ENCODE measurements at regions not wholly inside any gene's neighbourhood (a gene's known extent, or its start where the extent isn't known, plus 50 kb on each side); places are given as distances from the start of the nearest gene placed in this dataset.

- Histone ChIP-seq H3K4me3 (ENCODE audit: low read depth in 1 of 3, low read length in 3 of 3) (no peak overlapping the region), H3K9me3 (ENCODE audit: control insufficient read depth in 4 of 4, low read length in 3 of 4) (no peaks in the 10 kb centered on the region), H3K27me3 (ENCODE audit: control insufficient read depth in 4 of 4, insufficient read depth in 4 of 4, low read length in 3 of 4) (no peaks in the 10 kb centered on the region), H3K36me3 (ENCODE audit: control insufficient read depth in 4 of 4, insufficient read depth in 3 of 4, low read depth in 1 of 4, low read length in 3 of 4) (no peaks in the 10 kb centered on the region), H3K27ac (ENCODE audit: low read depth in 1 of 2, low read length in 2 of 2) (no peak overlapping the region), H3K9ac (ENCODE audit: low read depth in 1 of 2, low read length in 2 of 2) (no peak overlapping the region), H3K4me1 (ENCODE audit: control insufficient read depth in 4 of 4, insufficient read depth in 4 of 4, low read length in 3 of 4) (no peaks in the 10 kb centered on the region)
- TF ChIP-seq TAF1 (conservative IDR thresholded peaks at IDR 0.05), result no peak
- no peak for TF ChIP-seq SP1 (IDR thresholded peaks at IDR 0.05)
- no peak for TF ChIP-seq GABPA (IDR thresholded peaks at IDR 0.05 in 1 of 2, conservative IDR thresholded peaks at IDR 0.05 in 1 of 2)
- TF ChIP-seq FOXA1 (IDR thresholded peaks at IDR 0.05), result no peak
- no peak for TF ChIP-seq RAD21 (IDR thresholded peaks at IDR 0.05)
- no peak for TF ChIP-seq NR2F2 (IDR thresholded peaks at IDR 0.05)
- no peak for TF ChIP-seq MAX (IDR thresholded peaks at IDR 0.05)
- no peak for TF ChIP-seq HNF4A (conservative IDR thresholded peaks at IDR 0.05)
- no peak for TF ChIP-seq ATF3 (IDR thresholded peaks at IDR 0.05)
- no peak for DNase-seq (ENCODE audit: low spot score)
These were observed 72.3 kb upstream of the PTBP2 start for GRCh38 chr1:96649301-96649700.

GRCh38 chr1:96651517-96651916 is 70.1 kb upstream of the PTBP2 start:
- no peaks in the 10 kb centered on the region for H3K36me3 ChIP-seq (ENCODE audit: control insufficient read depth in 4 of 4, insufficient read depth in 3 of 4, low read depth in 1 of 4, low read length in 3 of 4)
- H3K9me3 ChIP-seq (ENCODE audit: control insufficient read depth in 4 of 4, low read length in 3 of 4), result no peaks in the 10 kb centered on the region
- H3K4me1 ChIP-seq (ENCODE audit: control insufficient read depth in 4 of 4, insufficient read depth in 4 of 4, low read length in 3 of 4), result no peaks in the 10 kb centered on the region
- 75% methylated on average over 5 of the region's 5 CpGs for WGBS
- TF ChIP-seq EGR1 (IDR thresholded peaks at IDR 0.05; ENCODE audit: low read depth in 2 of 2) (no peak), HNF4G (IDR thresholded peaks at IDR 0.05) (no peak), GABPA (IDR thresholded peaks at IDR 0.05 in 1 of 2, conservative IDR thresholded peaks at IDR 0.05 in 1 of 2) (no peak), TAF1 (conservative IDR thresholded peaks at IDR 0.05) (no peak), SP1 (IDR thresholded peaks at IDR 0.05) (no peak), YY1 (IDR thresholded peaks at IDR 0.05) (no peak), CTCF (IDR thresholded peaks at IDR 0.05; ENCODE audit: low read depth, low read length, missing input control) (no peak), HNF4A (conservative IDR thresholded peaks at IDR 0.05) (no peak), NR2F2 (IDR thresholded peaks at IDR 0.05) (no peak), MAX (IDR thresholded peaks at IDR 0.05) (no peak), JUND (IDR thresholded peaks at IDR 0.05) (no peak), FOXA1 (IDR thresholded peaks at IDR 0.05) (no peak), ZBTB33 (IDR thresholded peaks at IDR 0.05) (no peak), REST (IDR thresholded peaks at IDR 0.05) (no peak), ATF3 (IDR thresholded peaks at IDR 0.05) (no peak), RAD21 (IDR thresholded peaks at IDR 0.05) (no peak), FOXA2 (IDR thresholded peaks at IDR 0.05) (no peak)
- no peak overlapping the region for H3K9ac ChIP-seq (ENCODE audit: low read depth in 1 of 2, low read length in 2 of 2)
- no peaks in the 10 kb centered on the region for H3K27me3 ChIP-seq (ENCODE audit: control insufficient read depth in 4 of 4, insufficient read depth in 4 of 4, low read length in 3 of 4)
- no peak overlapping the region for H3K27ac ChIP-seq (ENCODE audit: low read depth in 1 of 2, low read length in 2 of 2)
- H3K4me3 ChIP-seq (ENCODE audit: low read depth in 1 of 3, low read length in 3 of 3), result no peak overlapping the region
- no peak for DNase-seq (ENCODE audit: low spot score)

Measured in liver (tissue), 8 donors.